TTC549 (cell line): ENCODE measurements at regions not wholly inside any gene's neighbourhood (a gene's known extent, or its start where the extent isn't known, plus 50 kb on each side); places are given as distances from the start of the nearest gene placed in this dataset.

Experiments
- FAIRE-seq: peaks from 2 replicates; lab custom pipeline; 2012; peaks lifted over from hg19 to GRCh38; lab: Jason Lieb, UNC

- FAIRE-seq: no peak
These were observed 58.4 kb upstream of the ALDH1A1 start for GRCh38 chr9:73011181-73011750.

- no peak for FAIRE-seq
These were observed 56.9 kb upstream of the ALDH1A1 start for GRCh38 chr9:73009649-73010288.

- FAIRE-seq: no peak
These were observed 55.3 kb upstream of the ALDH1A1 start for GRCh38 chr9:73007966-73008672.

- no peak for FAIRE-seq
These were observed 54.1 kb upstream of the ALDH1A1 start for GRCh38 chr9:73006986-73007385.
